HG02840 (cell line): ENCODE measurements at regions not wholly inside any gene's neighbourhood (a gene's known extent, or its start where the extent isn't known, plus 50 kb on each side); places are given as distances from the start of the nearest gene placed in this dataset.

ENCODE experiments used
- ATAC-seq: cut with Tn5 transposase; IDR thresholded peaks from one replicate; pipeline ENCODE4 v1.9.1; 2021; ENCODE audit warnings: mild to moderate bottlenecking, moderate library complexity, moderate number of reproducible peaks; ENCODE audit not compliant: unreplicated experiment, low FRiP score

DNA sequence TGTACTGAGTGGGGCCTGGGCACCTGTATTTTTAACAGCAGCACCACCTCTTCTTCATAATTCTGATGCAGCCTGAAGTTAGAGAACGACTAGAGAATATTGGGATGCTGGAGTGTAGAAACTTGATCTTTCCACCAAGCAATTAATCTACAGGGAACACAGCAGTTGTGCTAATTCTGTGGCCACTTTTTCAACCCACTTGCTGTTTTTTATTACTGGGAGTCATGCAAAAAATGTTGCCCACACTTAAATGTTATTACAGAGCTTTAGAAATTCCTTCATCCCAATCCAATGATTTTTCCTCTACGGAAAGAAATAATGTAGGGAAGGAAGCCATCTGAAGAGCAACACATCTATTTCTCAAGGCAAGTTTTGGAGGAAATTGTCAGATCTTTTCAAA, 190.9 kb upstream of the TUT7 start:
- ATAC-seq = no peak

DNA sequence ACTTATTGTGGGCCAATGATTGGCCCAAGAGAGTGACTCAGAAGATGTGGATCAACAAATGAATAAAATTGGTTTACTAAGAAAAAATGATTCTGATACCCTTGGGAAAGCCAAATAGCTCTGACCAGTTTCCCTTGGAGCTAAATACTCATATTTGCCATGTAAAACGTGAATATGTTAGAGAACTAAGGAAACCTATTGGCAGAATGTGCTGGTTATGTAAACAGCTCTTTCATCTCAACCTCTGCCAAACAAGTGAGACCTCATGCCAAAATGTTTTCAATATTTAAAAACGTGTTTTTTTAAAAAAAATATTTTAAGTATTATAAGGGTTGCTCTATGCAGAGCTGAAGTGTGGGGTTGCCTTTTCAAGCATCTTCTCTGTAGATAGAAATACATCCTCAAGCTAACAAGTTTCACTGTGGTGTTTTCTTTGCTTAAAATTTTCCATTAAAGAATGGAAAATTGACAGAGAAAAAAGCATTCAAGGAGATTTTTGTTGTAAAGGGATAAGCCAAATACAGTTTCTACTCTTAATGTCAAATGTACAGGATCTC, 186.9 kb upstream of the TUT7 start:
- ATAC-seq = no peak

DNA sequence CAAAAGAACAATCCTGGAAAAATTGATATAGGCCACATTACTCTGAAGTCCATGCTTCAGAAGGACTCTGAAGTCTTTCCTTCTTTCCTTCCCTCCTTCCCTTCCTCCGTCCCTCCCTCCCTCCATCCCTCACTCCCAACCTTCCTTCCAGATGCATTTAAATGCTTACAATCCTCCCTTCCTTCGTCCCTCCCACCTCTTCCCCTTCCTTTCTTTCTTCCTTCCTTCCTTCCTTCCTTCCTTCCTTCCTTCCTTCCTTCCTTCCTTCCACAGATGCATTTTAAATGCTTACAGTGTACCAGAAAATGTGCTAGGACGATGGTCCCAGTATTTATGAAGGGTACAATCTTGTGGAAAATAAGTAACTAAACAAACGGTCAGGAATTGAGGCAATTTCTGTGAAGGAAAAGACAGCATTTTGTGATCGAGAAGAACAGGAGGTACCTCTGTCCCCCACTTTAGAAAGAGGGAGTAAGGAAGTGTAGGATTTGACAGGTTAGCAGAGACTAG, 181.3 kb upstream of the TUT7 start:
- no peak for ATAC-seq

DNA sequence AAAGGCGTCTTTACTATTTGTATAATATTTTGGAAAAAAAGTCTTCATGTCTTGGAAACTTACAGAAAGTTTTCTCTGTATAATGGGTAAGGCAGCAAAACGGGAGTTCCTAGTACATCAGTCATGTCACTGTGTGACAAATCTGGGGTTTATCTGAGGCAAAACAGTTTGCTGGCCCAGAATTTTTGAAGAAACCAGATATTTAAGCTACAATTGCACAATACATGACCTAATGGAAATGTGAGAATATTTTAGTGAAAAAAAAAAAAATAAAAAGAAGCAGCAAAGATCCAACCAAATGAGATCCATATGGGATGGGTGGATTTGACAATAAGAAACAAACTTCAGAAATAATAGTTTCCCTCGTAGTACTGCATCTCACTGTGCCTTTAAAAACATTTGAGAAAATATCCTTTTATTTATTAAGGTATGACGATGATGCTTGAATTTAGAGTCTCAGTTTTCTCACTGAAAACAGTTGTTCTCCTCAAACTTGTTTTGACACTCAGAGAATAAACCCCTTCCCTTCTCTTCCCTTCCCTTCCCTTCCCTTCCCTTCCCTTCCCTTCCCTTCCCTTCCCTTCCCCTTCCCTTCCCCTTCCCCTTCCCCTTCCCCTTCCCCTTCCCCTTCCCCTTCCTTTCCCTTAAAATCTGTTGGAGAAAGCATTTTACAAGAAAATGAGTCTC, 180.5 kb upstream of the TUT7 start:
- ATAC-seq = no peak

DNA sequence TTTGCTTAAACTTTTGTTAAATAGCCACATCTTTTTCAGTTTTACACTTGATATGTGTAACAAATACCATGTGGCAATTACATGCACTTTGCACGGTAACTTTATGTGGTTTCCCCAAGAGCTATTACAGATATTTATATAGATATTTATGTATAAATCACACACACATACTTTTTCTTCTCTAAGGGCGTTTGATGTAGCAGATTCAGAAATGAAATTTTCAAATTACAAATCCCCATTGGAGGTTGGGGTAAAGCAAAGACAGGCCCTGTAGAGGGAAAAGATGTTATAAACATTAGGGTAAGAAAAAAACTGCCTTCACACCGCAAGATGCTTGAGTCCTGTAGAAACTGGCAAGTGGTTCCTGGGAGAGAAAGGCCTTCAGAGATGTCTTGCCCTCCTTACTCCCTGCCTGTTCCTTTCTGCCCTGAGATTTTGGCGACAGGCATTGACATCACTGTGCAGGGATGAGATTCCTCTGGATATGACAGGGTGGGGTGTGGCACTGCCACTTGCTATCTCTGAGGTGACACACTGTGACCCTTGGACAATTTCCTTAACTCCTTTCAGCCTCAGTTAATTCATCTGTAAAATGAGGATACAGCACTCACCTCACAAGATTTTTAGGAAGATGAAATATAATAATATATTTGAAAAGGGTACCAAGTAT, 177.9 kb upstream of the TUT7 start:
- no peak for ATAC-seq

DNA sequence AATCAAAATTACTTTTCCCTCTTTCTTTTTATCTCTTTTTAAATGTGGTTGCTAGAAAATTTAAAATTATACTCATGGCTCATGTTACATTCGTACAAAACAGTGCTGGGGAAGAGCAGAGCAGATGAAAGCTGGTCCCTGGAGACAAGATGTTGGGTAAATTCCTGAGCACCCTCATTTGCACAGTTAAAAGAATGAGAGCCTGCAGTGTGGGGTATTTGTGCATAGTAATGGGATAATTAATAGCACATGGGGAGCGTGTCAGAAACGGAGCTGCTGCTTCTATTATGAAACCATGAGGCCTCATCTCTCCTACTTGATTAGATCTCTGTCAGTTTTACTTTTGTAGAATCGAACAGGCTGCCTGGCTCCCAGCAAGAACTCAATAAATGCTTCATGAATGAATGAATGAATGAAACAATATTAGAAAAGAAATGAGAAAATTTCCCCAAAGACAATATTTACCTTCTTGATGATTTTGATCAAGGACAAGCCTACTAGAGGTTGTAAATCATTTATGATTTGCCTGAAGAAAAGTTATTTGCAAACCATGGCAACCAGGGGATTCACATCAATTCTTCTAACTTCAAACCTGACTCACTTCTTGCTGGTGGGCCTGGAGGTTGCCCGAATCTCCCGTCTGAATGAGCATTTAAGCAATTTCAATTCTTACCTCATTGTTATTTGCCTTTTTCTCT, 177.2 kb upstream of the TUT7 start:
- ATAC-seq = no peak

- ATAC-seq = no peak
Measured at GRCh38 chr9:86529496-86530275, 175.5 kb upstream of the TUT7 start.

DNA sequence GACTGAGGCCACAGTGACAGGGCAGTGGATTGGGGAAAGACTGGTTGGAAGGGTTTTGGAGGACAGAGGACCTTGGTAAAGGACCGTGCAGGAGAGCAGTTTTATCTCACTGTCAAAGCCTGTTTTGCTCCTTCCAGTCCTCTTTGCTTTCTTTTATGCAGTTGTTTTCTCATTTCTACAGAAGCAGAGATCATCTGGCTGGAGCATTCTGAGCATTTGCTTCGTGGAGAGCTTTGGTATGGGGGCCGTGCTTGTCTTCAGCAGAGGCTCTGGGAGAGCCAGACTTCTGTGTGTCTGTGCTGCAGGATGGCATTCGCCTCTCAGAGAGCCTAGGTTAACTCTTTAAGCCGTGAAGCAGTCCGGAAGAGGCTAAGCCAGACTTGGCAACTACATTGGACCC, 171.8 kb upstream of the TUT7 start:
- ATAC-seq = no peak

GRCh38 chr9:86525182-86525581, 171.0 kb upstream of the TUT7 start:
- ATAC-seq = no peak

- ATAC-seq = no peak
Measured at GRCh38 chr9:86521977-86522376, 167.8 kb upstream of the TUT7 start.

DNA sequence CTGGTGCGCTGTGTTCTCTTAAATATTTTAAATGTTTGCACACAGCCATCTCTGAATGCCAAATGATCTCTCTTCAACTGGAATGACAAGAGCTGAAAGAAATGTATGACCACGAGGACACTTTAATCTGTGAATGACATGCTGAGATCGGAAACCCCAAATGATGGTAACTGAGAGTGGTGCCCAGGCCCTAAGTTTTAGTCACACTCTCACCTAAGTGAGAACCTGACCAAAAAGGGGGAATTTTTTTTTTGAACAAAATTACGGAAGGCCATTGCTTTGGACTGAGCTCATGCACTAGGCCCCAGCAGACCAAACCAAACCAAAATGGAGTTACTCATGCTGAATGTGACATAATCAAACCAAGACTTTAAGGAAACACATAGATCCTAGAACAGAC, 167.1 kb upstream of the TUT7 start:
- ATAC-seq = no peak

- ATAC-seq = no peak
Measured at GRCh38 chr9:86519066-86519615, 164.9 kb upstream of the TUT7 start.

- no peak for ATAC-seq
Measured at GRCh38 chr9:86517475-86517874, 163.3 kb upstream of the TUT7 start.

GRCh38 chr9:86516564-86516963, 162.4 kb upstream of the TUT7 start:
- no peak for ATAC-seq

DNA sequence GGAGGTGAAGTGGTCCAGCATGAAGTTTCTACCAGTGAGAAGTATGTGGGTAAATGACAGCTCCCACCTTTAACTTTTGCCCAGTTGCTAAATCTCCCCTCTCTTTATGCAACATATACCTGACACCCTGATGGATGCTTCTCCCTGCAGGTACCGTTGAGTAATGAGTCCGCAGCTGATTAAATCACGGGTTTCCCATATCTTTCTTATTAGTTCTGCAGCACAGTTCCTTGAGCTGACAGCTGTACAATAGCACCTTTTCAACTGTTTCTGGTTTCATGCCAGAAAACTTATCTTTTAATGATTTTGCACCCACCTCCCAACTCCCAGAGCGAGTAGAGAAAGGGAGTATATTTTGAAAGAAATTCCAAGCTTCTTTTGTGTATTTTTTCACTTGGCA, 161.0 kb upstream of the TUT7 start:
- ATAC-seq = no peak

GRCh38 chr9:86513429-86513828, 159.2 kb upstream of the TUT7 start:
- ATAC-seq = no peak

DNA sequence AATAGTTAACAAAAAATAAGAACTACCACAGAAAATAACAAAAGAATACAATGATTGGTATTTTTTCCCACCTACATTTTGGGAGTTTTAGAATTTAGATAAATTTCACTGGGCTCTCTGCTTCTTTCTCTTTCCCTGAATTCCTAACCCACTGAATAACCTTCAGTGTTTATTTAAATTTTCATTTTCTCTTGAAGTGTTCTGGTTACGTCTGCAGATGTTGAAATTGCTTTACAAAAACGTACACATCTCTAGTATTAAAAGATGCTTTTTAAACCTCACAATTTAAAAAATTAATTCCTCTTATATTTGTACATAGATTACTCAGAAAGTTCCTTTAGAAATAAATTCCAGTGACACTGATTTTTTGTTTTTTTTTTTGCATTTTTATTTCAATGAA, 158.7 kb upstream of the TUT7 start:
- no peak for ATAC-seq

DNA sequence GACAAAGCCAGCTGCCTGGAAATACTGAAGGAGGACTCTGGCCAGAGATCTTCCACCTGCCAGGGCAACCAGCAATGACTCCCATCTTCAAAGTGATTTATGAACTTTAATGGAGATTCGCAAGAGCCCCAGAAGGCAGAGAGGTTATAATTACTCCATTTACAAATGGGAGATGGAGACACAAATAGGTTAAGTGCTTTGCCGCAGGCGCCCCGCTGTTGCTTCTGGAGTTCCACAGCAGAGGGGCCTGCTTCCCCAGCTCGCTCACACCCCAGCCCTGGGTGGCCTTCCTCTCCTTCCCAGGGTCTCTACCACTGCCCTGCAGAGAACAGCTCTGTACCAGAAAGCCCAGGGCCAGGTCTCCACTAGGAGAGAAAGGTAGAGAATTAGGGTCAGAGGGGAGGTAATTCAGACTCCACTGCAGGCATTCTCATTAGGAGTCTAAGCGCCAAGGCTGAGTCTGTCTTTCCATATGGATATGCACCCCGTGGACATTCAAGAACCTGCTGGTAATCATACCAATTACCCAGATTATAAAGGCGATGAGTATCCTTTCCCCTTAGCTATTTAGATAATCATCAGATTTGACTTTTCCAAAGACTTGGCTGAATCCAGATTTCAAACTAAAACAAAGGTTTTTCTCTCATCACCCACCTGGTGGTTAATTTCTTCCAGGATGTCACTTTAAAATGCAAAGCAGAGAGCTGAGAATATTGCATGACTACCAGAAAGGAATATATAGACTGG, 157.6 kb upstream of the TUT7 start:
- no peak for ATAC-seq

DNA sequence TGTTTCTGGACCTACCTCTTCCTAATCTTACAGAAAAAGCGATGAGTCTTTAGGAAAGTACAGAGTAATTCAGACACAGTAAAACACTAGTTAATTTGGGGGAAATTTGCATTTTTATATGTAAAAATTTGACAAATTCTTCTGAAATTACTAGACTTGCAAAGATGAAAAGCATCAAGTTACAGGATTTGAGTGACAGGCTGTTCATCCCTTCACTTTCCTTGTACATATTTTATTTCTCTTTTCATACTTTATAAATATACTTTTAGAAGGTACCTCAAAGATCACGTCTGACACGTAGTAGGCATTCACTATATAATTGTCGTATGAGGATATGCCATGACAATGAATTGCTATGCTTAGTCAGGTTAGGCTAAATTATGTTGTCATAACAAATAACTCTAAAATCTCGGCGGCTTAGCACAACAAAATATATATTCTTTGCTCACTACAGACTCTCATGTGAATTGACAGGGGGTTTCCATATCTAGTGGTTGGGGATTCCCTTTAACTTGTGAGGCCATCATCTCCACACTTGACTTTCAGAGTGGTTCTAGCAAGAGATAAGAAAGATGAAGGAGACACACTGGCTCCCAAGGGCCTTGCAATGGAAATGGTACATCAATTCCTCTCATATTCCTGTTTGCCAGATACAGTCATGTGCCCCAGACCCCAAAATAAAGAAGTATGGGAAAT, 154.1 kb upstream of the TUT7 start:
- ATAC-seq = peak; percentile 73
